ENCODE measurements at regions not wholly inside any gene's neighbourhood (a gene's known extent, or its start where the extent isn't known, plus 50 kb on each side); places are given as distances from the start of the nearest gene placed in this dataset.

- Mint-ChIP-seq H3K9me3 (peaks cover 17% of the 10 kb centered on the region), H3K36me3 (ENCODE audit: low read depth) (peaks cover 3% of the 10 kb centered on the region), H3K27me3 (ENCODE audit: low read depth) (peaks cover 9% of the 10 kb centered on the region), H3K27ac (no peak overlapping the region), H3K4me1 (no peaks in the 10 kb centered on the region), H3K4me3 (no peak overlapping the region)
- TF ChIP-seq CTCF (IDR thresholded peaks at IDR 0.05; ENCODE audit: unreplicated experiment in 3 of 3): no peak
These were observed 434.2 kb upstream of the MKI67 start for GRCh38 chr10:128560406-128560805.

GRCh38 chr10:128560993-128561392 lies 434.8 kb upstream of the MKI67 start:
- Mint-ChIP-seq H3K4me1 (no peaks in the 10 kb centered on the region), H3K27ac (no peak overlapping the region), H3K4me3 (no peak overlapping the region), H3K36me3 (ENCODE audit: low read depth) (peaks cover 3% of the 10 kb centered on the region), H3K27me3 (ENCODE audit: low read depth) (peaks cover 12% of the 10 kb centered on the region), H3K9me3 (peaks cover 17% of the 10 kb centered on the region)
- no peak for TF ChIP-seq CTCF (IDR thresholded peaks at IDR 0.05; ENCODE audit: unreplicated experiment in 3 of 3)

- Mint-ChIP-seq H3K36me3 (ENCODE audit: low read depth) (peaks cover 3% of the 10 kb centered on the region), H3K4me1 (peaks cover 8% of the 10 kb centered on the region), H3K4me3 (no peak overlapping the region), H3K27me3 (ENCODE audit: low read depth) (peaks cover 23% of the 10 kb centered on the region), H3K27ac (no peak overlapping the region), H3K9me3 (peaks cover 17% of the 10 kb centered on the region)
- TF ChIP-seq CTCF (IDR thresholded peaks at IDR 0.05; ENCODE audit: unreplicated experiment in 3 of 3): no peak
These were observed 437.2 kb upstream of the MKI67 start for GRCh38 chr10:128563387-128563786.

- TF ChIP-seq CTCF (IDR thresholded peaks at IDR 0.05; ENCODE audit: unreplicated experiment in 3 of 3): no peak
- H3K9me3 Mint-ChIP-seq: peaks cover 17% of the 10 kb centered on the region
- H3K4me3 Mint-ChIP-seq: no peak overlapping the region
- peaks cover 3% of the 10 kb centered on the region for H3K36me3 Mint-ChIP-seq (ENCODE audit: low read depth)
- H3K27me3 Mint-ChIP-seq (ENCODE audit: low read depth): peaks cover 23% of the 10 kb centered on the region
- H3K4me1 Mint-ChIP-seq: peaks cover 13% of the 10 kb centered on the region
- H3K27ac Mint-ChIP-seq: no peak overlapping the region
These were observed 437.7 kb upstream of the MKI67 start for GRCh38 chr10:128563904-128564303.

GRCh38 chr10:128566361-128566968 lies 440.2 kb upstream of the MKI67 start:
- TF ChIP-seq CTCF (IDR thresholded peaks at IDR 0.05; ENCODE audit: unreplicated experiment in 3 of 3): no peak
- Mint-ChIP-seq H3K4me1 (peaks cover 30% of the 10 kb centered on the region), H3K36me3 (ENCODE audit: low read depth) (peaks cover 3% of the 10 kb centered on the region)

GRCh38 chr10:128567551-128567950 lies 441.3 kb upstream of the MKI67 start:
- Mint-ChIP-seq H3K4me1 (peaks cover 36% of the 10 kb centered on the region), H3K27ac (peak overlapping the region in 2 of 3 experiments; percentile 12 to 51), H3K36me3 (ENCODE audit: low read depth) (no peaks in the 10 kb centered on the region), H3K27me3 (ENCODE audit: low read depth) (peaks cover 35% of the 10 kb centered on the region), H3K4me3 (no peak overlapping the region), H3K9me3 (peaks cover 5% of the 10 kb centered on the region)
- no peak for TF ChIP-seq CTCF (IDR thresholded peaks at IDR 0.05; ENCODE audit: unreplicated experiment in 3 of 3)

More at GRCh38 chr10:128566361-128566968, 440.2 kb upstream of the MKI67 start:
- H3K4me3 Mint-ChIP-seq: no peak overlapping the region
- H3K27ac Mint-ChIP-seq: peak overlapping the region in 2 of 3 experiments; percentile 51 to 67
- peaks cover 33% of the 10 kb centered on the region for H3K27me3 Mint-ChIP-seq (ENCODE audit: low read depth)
- peaks cover 15% of the 10 kb centered on the region for H3K9me3 Mint-ChIP-seq
